ENCODE measurements at regions not wholly inside any gene's neighbourhood (a gene's known extent, or its start where the extent isn't known, plus 50 kb on each side); places are given as distances from the start of the nearest gene placed in this dataset.
"Not testable (repeated sequence)": the region's sequence is repeated elsewhere in the genome, so short reads cannot be mapped to it uniquely, and the experiment has no call there.

DNA sequence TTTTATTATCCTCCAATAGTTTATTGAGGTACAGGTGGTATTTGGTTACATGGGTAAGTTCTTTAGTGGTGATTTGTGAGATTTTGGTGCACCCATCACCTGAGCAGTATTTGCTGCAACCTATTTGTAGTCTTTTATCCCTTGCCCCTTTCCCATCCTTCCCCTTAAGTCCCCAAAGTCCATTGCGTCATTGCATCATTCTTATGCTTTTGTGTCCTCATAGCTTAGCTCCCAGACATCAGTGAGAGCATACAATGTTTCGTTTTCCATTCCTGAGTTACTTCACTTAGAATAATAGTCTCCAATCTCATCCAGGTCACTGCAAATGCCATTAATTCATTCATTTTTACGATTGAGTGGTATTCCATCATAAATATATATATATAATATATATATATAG, 229.9 kb upstream of the TFPI start:
- not testable (repeated sequence) for DNase-seq

More for the DNA sequence above, 229.9 kb upstream of the TFPI start:
- CTCF ChIA-PET; H2AK9ac ChIP-seq (replicated peaks; ENCODE audit: low read depth, low read length, poor library complexity); H2BK20ac ChIP-seq (ENCODE audit: low read depth, low read length); ATAC-seq (ENCODE audit: low read depth); H2BK5ac ChIP-seq (ENCODE audit: low read depth, low read length, poor library complexity, severe bottlenecking); H2AFZ ChIP-seq (replicated peaks; ENCODE audit: low read length, poor library complexity); H3K79me1 ChIP-seq (ENCODE audit: low read depth in 1 of 2, low read length in 2 of 2); H3K36me3 ChIP-seq (ENCODE audit: control insufficient read depth, insufficient read depth, low read length); H3K18ac ChIP-seq (ENCODE audit: low read depth, low read length); H3K27me3 ChIP-seq (ENCODE audit: control insufficient read depth, insufficient read depth, low read length); H3K4me3 ChIP-seq (ENCODE audit: insufficient read depth, low read depth, low read length); POLR2A ChIA-PET (ENCODE audit: unreplicated experiment); H3K27ac ChIP-seq (ENCODE audit: insufficient read depth, low read length); H3K9ac ChIP-seq (ENCODE audit: low read depth, low read length); H3K9me1 ChIP-seq (ENCODE audit: insufficient read depth, low read length); H3K14ac ChIP-seq (replicated peaks; ENCODE audit: low read depth, low read length); H3K4me2 ChIP-seq (ENCODE audit: low read depth, low read length); H2BK15ac ChIP-seq (ENCODE audit: low read depth, low read length); BruUV-seq (replicated peaks); H4K5ac ChIP-seq (ENCODE audit: low read depth, low read length); H4K8ac ChIP-seq (ENCODE audit: low read depth in 2 of 2, low read length in 2 of 2); H3K4me1 ChIP-seq (ENCODE audit: control insufficient read depth, insufficient read depth, low read length); H4K91ac ChIP-seq (ENCODE audit: insufficient read depth, low read depth, low read length); H2BK120ac ChIP-seq (ENCODE audit: low read depth, low read length); H4K20me1 ChIP-seq (ENCODE audit: insufficient read depth, low read length); H2AK5ac ChIP-seq (ENCODE audit: low read depth, low read length); in situ Hi-C loops (cut with MboI; ENCODE audit: low sequenced_read_pairs); dilution Hi-C loops (cut with HindIII; ENCODE audit: low sequenced_read_pairs, unreplicated experiment); H3K9me3 ChIP-seq (ENCODE audit: control insufficient read depth, insufficient read depth, low read length); H3K4ac ChIP-seq (ENCODE audit: low read depth, low read length); H3K56ac ChIP-seq (ENCODE audit: extremely low read depth, insufficient read depth, low read length); H3K23ac ChIP-seq (ENCODE audit: low read depth, low read length); intact Hi-C loops (cut with micrococcal nuclease): not testable (repeated sequence)
- TF ChIP-seq CEBPB (IDR thresholded peaks at IDR 0.05; ENCODE audit: low read depth, low read length) = peak; percentile 38
- 100% methylated on average over 1 of the region's 3 CpGs; no CpG with 5 or more reads in 1 of the 2 experiments for WGBS, 2 experiments (ENCODE audit: extremely low coverage in 2 of 2, insufficient read length in 1 of 2)
